ENCODE measurements at regions not wholly inside any gene's neighbourhood (a gene's known extent, or its start where the extent isn't known, plus 50 kb on each side); places are given as distances from the start of the nearest gene placed in this dataset.
"Not testable (repeated sequence)": the region's sequence is repeated elsewhere in the genome, so short reads cannot be mapped to it uniquely, and the experiment has no call there.

DNA sequence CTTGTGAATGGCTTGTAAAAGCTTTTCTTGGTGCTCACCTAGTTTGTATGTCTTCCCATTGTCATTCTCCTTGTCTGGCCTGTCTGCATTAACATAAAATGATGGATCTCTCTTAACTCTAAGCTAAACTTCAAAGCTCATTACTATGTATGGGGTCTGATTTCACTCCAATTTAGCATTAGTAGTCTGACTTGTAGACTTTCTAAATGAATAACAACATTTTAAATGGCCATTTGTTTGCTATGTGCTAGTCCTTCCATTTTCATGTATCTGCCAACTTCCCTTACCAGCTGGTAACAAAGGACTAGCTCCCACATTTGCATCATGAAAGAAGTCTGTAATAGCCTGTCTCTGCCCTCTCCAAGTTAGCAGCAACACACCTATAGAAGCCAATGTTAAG lies 324.2 kb upstream of the RGPD4 start:
- no peak for FAIRE-seq

DNA sequence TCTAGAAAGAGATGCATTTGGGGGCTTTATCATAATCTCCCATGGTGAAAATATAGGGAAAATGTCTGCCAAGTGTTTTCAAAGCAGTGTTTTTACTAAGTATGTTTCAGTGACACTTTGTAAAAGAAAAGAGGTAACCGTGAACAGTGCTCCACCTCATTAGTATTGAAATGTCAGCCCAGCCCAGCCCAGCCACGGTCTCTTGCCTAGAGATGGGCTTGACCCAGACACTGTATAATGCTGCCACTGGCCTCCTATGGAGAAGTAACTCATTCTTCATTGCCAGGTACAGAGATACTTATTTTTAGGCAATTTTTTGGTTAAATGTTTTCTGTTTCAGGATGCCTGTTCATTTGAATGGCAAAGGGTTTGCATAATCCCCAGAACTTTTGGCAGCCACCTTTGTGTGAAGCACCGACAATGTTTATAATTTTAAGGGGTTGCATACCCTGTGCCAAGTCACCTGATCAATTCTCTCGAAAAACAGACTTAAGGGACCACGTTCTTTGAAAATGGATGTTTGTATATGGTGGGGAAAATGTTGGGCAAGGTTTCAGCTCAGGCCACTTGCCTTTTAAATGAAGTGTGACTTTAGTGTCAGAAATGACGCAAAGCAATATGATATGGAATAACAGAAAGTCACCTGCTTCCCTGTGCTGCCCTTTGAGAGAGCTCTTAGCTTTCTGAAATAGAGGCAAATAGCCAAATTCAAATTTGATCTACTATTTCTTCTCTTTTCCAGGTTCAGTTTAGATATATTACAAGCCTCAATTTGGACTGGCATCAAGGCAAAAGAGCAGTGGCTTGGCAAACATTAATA lies 314.5 kb upstream of the RGPD4 start:
- FAIRE-seq = no peak

DNA sequence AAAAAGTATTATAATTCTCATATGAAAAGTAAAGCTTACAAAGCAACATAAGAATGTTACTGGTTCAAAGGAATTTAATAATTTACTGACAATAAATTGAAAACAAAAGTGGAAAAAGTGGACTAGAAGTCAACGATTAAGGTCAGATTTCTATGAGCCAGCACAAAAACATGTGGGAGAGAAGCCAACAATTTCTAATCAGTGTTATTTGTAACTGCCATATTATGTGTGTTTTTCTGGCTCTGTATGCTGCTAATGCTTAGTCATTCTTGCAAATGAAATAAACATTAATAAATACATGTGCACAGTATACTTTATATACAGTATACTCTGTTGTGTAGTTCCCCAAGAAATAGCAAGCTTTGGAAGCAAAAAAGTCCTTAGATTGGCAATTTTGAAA lies 301.3 kb upstream of the RGPD4 start:
- FAIRE-seq = no peak

DNA sequence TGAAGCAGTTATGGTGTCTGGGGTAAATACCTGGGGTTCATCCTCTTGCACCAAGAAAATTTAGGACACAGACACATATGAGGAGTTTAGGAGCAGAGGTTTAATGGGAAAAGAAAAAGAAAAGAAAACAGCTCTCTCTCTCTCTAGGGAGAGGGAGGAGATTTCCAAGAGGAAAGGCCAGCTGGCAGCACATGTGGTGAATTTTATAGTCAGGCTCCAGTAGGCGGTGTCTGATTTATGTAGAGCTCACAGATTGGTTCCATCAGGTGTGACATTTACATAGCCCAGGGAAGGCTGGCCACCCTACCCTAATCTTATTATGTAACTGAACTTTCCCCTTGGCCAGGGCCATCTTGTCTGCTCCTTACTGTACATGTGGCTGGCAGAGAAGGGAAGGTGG lies 297.5 kb upstream of the RGPD4 start:
- no peak for FAIRE-seq

DNA sequence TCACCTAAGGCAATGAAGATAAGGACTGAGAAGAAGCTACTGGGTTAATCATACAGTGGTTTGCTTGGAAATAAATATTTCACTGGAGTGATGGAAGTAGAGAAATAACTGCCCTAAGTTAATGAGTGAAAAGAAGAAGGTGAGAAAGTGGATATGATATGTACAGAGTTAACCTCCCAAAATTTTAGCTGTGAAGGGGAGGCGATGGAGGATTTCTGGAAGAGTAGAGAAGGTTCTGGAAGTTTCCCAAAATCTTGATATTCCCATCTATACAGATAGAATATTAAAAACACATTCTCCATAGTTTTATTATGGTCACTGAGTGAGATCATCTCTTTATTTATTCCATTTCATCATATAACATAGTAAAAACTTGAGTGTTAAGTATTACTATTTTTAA lies 296.6 kb upstream of the RGPD4 start:
- FAIRE-seq = no peak

DNA sequence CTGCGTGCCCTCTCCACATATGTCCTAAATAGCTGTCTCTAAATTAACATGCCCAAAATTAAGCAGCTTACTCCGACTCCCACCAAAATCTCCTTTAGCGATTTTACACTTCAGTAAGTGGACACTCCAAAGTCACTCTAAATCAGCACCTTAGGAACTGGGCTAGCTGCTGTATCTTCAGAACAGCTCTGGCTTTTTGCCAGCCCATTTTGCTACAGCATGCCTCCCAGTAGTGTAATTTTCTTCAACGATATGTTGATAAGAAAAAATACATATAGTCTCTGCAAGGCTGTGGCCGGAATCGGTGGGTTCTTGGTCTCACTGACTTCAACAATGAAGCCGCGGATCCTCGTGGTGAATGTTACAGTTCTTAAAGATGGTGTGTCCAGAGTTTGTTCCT lies 291.8 kb upstream of the RGPD4 start:
- FAIRE-seq = no peak

DNA sequence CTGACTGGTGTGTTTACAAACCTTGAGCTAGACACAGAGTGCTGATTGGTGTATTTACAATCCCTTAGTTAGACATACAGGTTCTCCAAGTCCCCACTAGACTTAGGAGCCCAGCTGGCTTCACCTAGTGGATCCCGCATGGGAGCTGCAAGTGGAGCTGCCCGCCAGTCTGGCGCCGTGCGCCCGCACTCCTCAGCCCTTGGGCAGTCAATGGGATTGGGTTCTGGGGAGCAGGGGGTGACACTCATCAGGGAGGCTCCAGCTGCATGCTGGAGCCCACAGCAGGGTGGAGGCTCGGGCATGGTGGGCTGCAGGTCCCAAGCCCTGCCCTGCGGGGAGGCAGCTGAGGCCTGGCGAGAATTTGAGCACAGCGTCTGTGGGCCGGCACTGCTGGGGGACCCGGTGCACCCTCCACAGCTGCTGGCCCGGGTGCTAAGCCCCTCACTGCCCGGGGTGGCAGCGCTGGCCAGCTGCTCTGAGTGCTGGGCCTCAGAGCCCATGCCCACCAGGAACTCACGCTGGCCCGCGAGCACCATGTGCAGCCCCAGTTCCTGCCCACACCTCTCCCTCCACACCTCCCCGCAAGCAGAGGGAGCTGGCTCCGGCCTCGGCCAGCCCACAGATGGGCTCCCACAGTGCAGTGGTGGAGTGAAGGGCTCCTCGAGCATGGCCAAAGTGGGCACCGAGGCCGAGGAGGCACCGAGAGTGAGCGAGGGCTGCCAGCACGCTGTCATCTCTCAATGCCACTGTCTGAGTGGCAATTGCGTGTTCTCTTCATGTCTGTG lies 290.6 kb upstream of the RGPD4 start:
- FAIRE-seq = not testable (repeated sequence)

DNA sequence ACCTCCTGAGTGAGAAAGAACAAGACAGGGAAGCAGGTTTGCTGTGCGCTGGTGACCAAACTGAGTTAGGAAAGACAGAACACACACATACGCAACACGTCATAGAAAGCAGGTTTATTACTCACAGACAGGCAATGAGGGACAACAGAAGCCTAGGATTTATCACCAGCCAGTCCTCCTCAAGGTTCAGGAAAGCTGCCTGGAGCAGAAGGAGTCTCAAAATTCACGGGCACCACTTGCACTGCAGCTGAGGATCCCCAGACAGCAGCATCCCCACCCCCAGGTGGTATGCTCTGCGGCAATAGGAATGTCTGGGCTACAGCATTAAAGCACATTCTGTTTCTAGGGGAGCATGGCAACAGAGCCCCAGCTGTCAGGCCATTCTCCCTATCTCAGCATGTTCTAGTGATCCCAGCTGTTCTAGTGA lies 284.4 kb upstream of the RGPD4 start:
- no peak for FAIRE-seq

DNA sequence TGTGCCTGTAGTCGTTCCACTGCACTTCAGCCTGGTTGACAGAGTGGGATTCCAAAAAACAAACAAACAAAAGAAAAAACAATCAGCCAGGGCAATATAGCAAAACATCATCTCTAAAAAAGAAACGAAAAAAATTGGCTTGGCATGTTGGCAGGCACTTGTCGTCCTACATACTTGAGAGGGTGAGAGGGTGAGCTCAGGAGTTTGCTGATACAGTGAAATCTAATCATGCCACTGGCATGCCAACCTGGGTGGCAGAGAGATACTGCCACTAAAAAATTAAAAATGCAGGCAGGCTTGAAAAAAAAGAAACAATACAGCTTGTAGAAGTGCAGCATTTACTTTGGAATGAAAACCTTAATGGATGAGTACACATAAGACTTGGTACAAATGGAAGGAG lies 282.9 kb upstream of the RGPD4 start:
- FAIRE-seq = no peak

DNA sequence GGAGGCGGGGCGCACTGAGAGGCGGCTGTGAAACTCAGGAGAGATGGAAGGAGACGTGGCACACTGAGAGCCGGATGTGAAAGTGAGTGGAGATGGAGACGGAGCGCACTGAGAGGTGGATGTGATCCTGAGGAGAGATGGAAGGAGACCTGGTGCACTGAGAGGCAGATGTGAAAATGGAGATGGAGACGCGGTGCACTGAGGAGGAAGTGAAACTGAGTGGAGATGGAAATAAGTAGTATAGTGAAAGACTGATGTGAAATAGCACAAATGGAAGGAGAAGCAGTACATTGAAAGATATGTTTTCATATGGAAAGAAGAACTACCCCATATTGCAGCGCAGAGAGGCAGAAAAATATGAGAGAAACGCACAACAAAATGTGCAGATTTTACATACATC lies 281.6 kb upstream of the RGPD4 start:
- FAIRE-seq = no peak

DNA sequence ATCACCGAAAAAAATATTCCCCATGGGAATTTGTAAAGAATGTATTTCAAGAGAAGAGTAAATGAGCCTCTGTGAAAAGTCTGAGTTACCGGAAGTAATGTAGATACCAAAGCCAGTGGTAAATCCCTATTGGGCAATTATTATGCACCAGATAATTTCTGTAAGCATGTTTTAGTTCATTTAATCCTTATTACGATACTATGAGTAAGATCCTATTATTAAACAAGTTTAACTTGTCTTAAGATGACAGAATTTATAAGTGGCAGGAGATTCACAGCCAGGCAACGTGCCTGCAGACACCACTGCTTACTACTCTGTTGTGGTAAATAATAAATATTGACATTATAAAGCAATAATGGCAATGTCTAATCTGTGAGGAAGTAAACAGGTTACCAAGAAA lies 280.8 kb upstream of the RGPD4 start:
- no peak for FAIRE-seq

DNA sequence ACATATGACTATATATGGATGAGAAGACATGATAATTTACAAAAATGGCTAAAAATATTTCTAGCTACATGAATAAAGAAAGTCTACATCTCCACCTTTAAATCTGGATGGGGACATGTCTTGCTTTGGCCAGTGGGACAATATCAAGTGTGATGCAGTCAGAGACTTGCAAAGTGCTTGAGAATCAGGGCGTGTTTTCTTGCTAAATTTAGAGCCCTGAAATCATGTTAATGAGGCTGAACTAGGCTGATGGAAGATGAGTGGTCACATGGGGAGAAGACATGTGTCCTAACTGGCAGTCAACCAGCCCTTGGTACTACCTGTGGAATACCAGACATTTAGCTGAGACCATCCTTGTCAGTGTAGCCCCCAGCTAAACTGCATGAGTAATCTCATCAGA lies 278.5 kb upstream of the RGPD4 start:
- no peak for FAIRE-seq

DNA sequence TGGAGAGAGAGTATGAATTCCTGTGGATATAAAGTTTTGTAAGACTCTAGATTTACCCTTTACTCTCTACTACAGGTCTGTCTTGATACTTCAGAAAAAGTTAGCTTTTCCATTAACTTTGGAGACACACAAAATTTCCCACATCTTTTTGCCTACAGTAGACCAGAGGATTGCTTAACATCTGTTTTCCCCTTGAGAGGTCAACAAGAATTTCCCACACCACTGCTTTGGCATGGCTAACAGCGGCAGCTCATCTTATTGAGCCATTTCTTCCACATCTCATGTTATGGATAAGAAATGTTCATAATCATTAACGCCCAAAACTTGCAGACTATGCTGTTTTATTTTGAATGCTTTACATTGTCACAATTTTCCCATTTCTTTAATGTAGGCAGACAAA lies 273.6 kb upstream of the RGPD4 start:
- no peak for FAIRE-seq

DNA sequence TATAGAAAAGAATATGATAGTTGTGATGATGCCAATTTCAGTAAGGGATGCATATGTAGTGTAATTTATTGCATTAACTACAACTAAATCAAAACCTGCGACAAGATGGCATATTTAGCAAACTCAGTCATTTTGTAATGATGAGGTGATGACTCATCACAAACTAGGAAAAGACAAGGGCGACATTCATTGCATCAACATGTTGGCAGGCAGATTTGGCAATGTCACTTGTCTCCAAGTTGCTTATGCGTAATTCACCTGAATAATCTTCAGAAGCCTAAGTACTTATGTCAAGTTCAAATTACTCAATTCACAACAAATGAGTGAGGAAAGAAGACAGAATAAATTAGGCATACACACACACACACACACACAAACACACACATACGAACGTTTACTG lies 273.2 kb upstream of the RGPD4 start:
- no peak for FAIRE-seq

DNA sequence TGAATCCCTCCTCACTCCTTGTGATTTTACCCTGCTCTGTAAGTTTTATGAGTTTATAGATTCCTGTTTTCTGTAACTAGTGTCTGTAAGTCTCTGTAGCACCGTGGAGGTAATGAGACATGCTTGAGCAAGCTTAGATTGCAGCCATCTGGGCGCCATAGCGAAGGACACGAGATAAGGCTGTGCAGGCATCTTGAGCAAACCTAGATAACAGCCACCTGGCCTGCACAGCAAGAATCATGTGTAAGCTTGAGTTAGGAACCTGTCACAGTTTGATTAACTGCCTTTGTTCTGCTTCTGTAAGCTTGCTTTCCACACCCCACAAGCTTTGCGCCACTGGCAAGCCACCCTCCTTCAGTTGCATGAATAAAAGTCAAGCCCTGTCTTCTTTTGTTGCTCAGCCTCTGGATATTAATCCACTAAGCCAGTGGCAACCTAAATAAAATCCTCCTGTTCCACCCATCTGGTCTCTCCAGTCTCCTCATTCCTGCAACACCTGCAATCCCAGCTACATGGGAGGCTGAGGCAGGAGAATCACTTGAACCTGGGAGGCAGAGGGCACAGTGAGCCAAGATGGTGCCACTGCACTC lies 270.6 kb upstream of the RGPD4 start:
- FAIRE-seq = no peak

DNA sequence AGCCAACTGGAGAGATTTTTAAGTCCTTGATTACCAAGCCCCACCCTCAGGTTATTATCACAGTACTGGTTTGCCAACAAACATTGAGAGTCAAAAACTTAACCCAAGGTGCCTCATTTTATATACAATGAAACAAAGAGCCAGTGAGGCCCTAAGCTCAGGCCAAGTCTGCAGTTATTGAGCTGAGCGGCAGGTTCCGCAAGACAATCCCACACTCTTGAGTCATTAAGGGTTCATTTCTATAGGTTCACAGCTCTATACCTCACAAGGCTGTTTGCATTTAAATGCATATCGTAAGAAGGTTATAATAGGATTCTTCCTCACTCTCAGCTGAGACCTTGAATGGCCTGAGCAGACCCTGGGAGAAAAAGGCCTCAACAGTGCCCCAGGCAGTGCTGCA lies 268.4 kb upstream of the RGPD4 start:
- FAIRE-seq = no peak

DNA sequence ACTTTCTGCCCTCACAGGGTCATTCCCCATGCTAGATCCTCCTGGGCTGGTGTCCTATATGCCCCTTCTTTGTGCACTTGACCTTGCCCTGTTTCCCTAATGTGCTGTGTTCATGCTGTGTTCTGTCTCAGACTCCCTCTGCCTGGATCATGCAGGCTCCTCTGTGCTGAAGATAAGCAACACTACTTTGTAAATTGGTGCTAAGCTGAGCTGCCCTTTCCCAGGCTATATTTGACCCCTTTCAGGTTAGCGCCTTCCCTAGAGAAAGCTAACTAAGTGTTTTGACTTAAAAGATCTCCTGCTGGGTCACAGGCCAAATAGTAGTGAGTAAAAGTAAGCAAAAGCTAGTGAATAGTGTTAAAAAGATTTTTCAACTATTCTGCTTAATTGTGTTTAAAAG lies 257.2 kb upstream of the RGPD4 start:
- no peak for FAIRE-seq

DNA sequence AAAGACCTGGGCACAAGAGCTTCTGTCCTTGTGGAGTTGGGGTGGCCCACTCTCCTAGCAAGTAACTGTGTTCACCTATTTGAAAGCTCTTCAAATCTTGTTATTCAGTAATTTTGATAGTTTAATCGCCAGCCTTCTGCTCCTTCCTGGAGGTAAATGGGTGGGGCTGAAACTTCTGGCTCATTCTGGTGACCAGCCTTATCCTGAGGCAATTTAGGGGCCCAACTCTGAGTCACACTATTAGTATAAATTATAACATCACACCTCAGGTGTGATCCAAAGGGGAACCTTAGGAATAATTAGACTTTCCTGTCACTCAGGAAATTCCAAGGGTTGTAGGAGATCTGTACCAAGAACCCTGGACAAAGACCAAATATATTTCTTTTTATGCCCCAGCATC lies 255.8 kb upstream of the RGPD4 start:
- FAIRE-seq = no peak

DNA sequence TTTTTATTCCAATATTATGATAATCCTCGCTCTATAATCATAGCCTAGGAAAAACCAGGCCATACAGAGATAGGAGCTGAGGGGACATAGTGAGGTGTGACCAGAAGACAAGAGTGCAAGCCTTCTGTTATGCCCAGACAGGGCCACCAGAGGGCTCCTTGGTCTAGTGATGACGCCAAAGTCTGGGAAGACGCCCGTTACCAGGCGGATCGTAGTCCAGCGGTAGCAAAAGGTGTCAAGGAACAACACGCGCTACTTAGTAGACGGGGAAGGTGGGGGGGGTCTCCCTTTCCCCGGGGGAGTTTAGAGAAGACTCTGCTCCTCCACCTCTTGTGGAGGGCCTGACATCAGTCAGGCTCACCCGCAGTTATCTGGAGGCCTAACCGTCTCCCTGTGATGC lies 253.8 kb upstream of the RGPD4 start:
- not testable (repeated sequence) for FAIRE-seq

DNA sequence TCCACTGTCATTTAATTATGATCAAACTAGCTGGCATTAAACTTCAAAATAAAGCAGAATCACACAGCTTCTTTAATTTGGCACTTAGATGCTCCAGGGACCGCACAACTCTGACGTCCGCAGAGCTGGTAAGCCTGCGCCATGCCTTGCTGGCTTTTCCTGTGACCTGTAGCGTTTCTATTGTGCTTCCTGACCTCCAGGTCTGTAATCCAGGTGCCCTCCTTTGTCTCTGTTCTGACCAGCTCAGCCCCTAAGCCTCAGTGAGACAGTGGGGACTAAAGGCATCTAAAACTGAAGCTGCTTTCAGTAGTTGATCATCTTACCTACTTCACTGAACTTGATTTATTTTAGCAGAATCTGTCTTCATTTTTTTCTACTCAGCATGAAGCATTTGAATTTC lies 249.7 kb upstream of the RGPD4 start:
- no peak for FAIRE-seq

DNA sequence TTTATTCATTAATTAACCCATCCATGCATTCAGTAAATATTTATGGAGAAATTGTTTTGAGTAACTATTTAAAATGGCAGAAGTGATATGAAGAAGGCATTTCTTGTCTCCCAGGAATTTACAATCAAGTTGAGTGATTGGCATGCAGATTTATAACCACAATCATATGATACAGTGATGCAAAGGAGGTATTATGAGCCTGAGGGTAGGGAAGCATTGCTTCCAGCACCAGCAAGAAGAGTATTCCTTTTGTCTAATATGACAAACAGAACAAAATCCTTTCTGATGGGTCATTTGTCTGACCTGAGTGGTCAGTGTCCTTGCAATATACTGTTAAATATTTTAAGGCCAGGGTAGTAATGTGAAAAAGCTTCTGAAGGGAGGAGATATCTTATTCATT lies 244.2 kb upstream of the RGPD4 start:
- no peak for FAIRE-seq

DNA sequence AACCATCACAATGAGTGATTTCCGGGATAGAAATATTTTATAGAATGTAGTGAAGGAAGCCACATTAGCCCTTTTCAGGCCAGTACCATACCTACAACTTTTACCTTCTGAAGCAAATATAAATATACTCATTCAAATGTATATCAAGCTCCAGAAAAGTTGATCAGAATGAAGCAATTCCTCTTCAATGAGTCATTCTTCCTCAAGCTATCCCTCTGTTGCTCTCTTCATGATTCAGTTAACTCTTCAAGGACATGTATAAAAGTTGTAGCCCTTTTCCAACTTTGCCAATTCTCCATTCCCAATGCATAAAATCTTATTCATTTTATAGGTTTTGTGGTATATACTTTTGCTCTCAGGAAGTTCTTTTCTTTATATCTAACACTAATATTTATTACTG lies 242.1 kb upstream of the RGPD4 start:
- no peak for FAIRE-seq

DNA sequence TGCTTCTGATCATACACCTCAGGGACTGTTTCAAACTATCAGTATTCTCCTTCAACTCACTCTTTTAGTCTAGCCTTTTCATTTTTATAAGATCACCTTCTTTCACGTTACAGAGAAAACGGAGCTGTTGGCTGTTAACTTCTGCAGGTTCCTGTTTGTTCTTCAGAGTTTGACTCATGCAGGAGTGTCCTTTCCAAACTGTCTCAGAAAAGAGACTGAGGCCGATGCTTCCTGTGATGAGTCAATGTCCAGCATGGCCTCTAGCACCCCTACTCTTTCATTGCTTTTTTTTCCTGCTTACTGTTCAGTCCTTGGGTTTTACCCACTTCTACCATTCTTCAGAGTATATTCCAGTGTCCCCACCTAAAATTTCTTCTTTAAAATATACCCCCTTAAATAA lies 240.8 kb upstream of the RGPD4 start:
- FAIRE-seq = no peak

DNA sequence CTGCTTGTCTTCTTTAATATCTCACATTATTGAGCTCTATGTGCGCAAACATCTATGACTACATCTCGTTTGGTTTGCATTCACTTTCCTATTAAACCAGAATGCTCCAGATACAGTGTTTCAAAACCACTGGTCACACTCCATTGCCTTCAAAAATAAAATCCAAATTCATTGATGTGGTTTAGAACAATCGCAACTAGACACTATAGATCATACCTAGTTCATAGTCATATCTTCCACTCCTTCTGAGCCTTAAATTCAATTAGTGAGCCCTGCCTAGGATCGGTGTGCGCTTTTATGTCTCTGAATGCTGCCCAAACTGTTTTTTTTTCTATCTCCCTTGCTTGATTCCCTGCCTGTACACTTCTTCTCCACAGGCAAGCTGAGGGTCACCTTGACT lies 238.5 kb upstream of the RGPD4 start:
- FAIRE-seq = no peak
